PC-9 (cell line): ENCODE measurements at regions not wholly inside any gene's neighbourhood (a gene's known extent, or its start where the extent isn't known, plus 50 kb on each side); places are given as distances from the start of the nearest gene placed in this dataset.

ENCODE experiments used
- EZH2 ChIP-seq: fragments of 200-600 bp; sonication (generic); IDR thresholded peaks from 2 replicates; pipeline ENCODE4 v1.8.0; 2017; ENCODE audit warnings: antibody characterized with exemption, low read depth
- TF ChIP-seq, protein P1 (sequence below): fragments of 200-600 bp; sonication (generic); conservative IDR thresholded peaks from 2 replicates; pipeline ENCODE4 v1.6.1; 2017; ENCODE audit warnings: mixed run types, antibody characterized with exemption, mild to moderate bottlenecking, moderate library complexity

- TF ChIP-seq, protein P1, sequence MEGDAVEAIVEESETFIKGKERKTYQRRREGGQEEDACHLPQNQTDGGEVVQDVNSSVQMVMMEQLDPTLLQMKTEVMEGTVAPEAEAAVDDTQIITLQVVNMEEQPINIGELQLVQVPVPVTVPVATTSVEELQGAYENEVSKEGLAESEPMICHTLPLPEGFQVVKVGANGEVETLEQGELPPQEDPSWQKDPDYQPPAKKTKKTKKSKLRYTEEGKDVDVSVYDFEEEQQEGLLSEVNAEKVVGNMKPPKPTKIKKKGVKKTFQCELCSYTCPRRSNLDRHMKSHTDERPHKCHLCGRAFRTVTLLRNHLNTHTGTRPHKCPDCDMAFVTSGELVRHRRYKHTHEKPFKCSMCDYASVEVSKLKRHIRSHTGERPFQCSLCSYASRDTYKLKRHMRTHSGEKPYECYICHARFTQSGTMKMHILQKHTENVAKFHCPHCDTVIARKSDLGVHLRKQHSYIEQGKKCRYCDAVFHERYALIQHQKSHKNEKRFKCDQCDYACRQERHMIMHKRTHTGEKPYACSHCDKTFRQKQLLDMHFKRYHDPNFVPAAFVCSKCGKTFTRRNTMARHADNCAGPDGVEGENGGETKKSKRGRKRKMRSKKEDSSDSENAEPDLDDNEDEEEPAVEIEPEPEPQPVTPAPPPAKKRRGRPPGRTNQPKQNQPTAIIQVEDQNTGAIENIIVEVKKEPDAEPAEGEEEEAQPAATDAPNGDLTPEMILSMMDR, result no peak
- no peak for TF ChIP-seq EZH2
Observed at GRCh38 chr3:101945980-101946379, 96.7 kb downstream of the NFKBIZ start.
